Muscle layer of duodenum (tissue), 2 donors: ENCODE measurements at regions not wholly inside any gene's neighbourhood (a gene's known extent, or its start where the extent isn't known, plus 50 kb on each side); places are given as distances from the start of the nearest gene placed in this dataset.

Experiments used
- H3K27ac ChIP-seq: one replicate; pipeline ENCODE4 v1.7.0; 2013; ENCODE audit warnings: mild to moderate bottlenecking, low read length
- H3K27me3 ChIP-seq: one replicate; pipeline ENCODE4 v1.7.0; 2013; ENCODE audit warnings: low read depth, mild to moderate bottlenecking, control low read depth, low read length
- H3K36me3 ChIP-seq, 2 donors: one replicate each; pipeline ENCODE4 v1.7.0; 2013; ENCODE audit warnings: low read length in 2 of 2, control low read depth in 1 of 2, mild to moderate bottlenecking in 1 of 2; ENCODE audit not compliant: insufficient read depth in 2 of 2, control insufficient read depth in 1 of 2
- H3K4me1 ChIP-seq, 2 donors: one replicate each; pipeline ENCODE4 v1.7.0; 2013; ENCODE audit warnings: low read length in 2 of 2, mild to moderate bottlenecking in 2 of 2, control low read depth in 1 of 2, moderate library complexity in 1 of 2; ENCODE audit not compliant: insufficient read depth in 2 of 2, control insufficient read depth in 1 of 2
- H3K4me3 ChIP-seq, 2 donors: one replicate each; pipeline ENCODE4 v1.7.0; 2013; ENCODE audit warnings: low read length in 2 of 2, low read depth in 1 of 2, mild to moderate bottlenecking in 1 of 2
- H3K9me3 ChIP-seq, 2 donors: one replicate each; pipeline ENCODE4 v1.7.0; 2013; ENCODE audit warnings: low read length in 2 of 2, control low read depth in 1 of 2, mild to moderate bottlenecking in 1 of 2; ENCODE audit not compliant: control insufficient read depth in 1 of 2
- donor health status: healthy.

DNA sequence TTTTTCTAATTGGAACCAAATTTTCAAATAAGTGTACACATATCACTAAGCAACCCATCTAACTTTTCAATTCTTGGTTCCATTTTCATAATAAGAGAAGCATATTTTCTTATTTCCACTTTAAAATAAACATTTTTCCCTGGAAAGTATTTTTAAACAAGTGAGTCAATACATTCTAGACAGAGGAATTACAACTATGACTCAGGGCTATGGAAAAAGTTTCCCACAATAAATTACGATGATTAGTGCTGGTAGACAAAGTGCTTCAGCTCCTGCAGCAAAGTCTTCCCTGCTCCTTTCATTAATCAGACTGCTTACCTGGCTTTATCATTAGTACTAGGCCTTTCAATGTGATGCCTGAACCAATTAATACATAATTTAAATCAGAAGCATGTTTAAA is 322.5 kb downstream of the HACE1 start:
- no peak overlapping the region for H3K27ac ChIP-seq
- H3K4me3 ChIP-seq = no peak overlapping the region
- H3K36me3 ChIP-seq = no peaks in the 10 kb centered on the region
- no peaks in the 10 kb centered on the region for H3K9me3 ChIP-seq
- H3K27me3 ChIP-seq = no peaks in the 10 kb centered on the region
- peaks cover 0 to 4% of the 10 kb centered on the region in 2 donors for H3K4me1 ChIP-seq

DNA sequence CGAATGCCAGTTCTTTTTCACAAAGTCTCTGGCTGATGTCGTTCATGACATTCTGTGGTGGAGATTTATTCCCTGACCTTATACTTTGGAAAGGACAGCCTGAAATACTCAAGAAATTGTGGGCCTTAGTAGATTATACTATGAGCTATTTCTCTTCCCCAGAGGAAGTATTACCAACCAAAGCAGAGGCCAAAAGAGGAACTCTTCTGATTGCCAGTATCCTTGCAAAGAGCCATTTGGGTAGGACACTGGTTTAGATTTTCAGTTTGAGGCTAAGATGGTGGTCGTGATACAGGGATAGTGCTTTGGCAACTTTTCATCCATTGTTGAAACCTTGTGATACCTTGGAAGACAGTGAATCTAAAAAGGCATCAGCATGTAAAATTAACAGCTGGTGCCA is 327.3 kb downstream of the HACE1 start:
- Histone ChIP-seq H3K36me3 (no peaks in the 10 kb centered on the region), H3K4me3 (no peak overlapping the region), H3K4me1 (peaks cover 0 to 15% of the 10 kb centered on the region in 2 donors), H3K9me3 (no peaks in the 10 kb centered on the region), H3K27ac (no peak overlapping the region), H3K27me3 (no peaks in the 10 kb centered on the region)

DNA sequence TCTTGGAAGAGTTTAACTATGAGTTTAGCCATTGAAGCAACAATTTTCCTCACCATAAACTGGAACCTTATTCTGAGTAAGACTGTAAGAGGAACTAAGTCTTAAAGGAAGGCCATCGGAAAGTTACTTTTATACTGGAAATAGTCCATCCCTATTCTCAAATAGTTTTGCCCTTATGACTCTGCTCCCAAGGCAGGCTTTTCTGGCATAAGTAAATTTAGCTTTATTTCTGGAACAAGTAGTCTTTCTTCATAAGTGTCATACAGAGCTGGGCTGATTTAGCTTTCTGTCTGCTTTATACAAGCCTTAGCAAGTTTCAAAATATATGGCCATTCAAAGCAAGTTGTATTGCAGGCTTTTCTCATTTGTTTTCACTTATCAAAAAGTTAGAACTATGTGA is 328.1 kb downstream of the HACE1 start:
- Histone ChIP-seq H3K27me3 (no peaks in the 10 kb centered on the region), H3K4me3 (no peak overlapping the region), H3K27ac (no peak overlapping the region), H3K9me3 (no peaks in the 10 kb centered on the region), H3K36me3 (no peaks in the 10 kb centered on the region), H3K4me1 (peaks cover 0 to 18% of the 10 kb centered on the region in 2 donors)

DNA sequence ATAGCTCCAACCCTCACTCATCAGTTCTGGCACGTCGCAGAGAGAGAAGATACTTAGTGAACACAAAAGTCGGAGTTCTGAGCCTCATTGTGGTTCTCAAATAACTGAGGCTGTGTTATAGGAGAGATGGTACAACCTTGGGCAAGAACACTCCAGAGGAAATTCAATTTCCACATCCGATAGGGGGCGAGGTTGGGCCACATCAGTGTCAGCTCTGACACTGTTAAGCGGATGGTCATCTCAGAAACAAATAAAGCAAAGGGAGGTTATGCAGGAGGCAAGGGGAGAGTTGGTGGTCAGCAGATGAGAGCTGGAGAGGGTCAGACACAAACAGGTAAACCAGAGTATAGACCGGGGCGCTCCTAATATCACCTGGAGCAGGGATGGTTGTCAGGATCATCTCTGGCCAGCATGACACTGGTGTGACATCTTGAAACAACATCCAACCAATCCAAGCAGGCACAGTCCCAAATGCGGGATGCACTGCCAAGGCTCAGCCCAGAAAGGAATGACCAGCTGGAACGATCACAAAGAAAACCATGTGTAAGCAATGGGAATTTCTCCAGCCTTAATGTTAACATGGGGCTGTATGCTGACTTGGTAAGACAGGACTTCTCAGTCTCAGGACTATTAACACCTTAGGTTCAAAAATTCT is 331.8 kb downstream of the HACE1 start:
- Histone ChIP-seq H3K27ac (no peak overlapping the region), H3K9me3 (no peaks in the 10 kb centered on the region), H3K27me3 (no peaks in the 10 kb centered on the region), H3K4me1 (peaks cover 0 to 26% of the 10 kb centered on the region in 2 donors), H3K36me3 (no peaks in the 10 kb centered on the region), H3K4me3 (no peak overlapping the region)

DNA sequence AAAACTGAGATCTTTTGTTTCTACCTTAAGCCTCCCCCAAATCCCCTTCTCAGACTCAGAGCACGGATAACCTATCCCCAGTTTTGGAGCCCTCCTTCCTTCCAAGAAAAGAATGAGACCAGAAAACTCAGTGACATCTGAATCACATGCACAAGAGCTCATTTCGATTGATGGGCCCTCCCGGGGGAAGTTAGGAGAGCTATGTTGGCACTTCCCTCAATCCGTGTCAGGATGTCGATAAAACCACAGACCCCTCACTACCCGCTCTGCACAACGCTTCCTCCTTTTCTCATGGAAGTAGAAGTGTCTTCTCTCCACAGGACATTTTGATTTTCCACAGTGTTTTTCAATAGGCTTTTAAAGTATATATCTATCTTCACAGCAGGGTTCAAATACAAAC is 332.4 kb downstream of the HACE1 start:
- Histone ChIP-seq H3K9me3 (no peaks in the 10 kb centered on the region), H3K27ac (no peak overlapping the region)

DNA sequence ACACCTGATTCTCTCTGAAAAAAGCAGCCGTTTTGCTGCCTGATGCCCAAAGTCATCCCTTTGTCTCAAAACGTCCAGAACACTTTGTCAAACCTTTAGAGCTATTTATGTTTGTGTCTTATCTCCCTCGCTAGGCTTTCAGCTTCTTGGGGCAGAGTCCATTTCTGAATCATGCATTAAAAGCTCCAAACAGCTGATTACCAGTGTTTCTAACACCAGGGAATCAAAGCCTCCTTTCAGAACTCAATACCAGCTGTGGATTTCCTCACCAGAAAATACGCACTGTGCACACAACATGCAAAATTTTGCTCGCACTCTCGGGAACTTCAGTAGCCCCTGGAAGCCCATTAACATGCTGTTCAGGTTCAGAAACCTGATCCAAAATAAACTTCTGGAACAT is 333.3 kb downstream of the HACE1 start:
- no peaks in the 10 kb centered on the region for H3K36me3 ChIP-seq
- peak overlapping the region in 1 of 2 donors; percentile 56 for H3K4me3 ChIP-seq
- H3K27ac ChIP-seq = no peak overlapping the region
- H3K27me3 ChIP-seq = no peaks in the 10 kb centered on the region
- H3K9me3 ChIP-seq = no peaks in the 10 kb centered on the region
- peaks cover 0 to 16% of the 10 kb centered on the region in 2 donors for H3K4me1 ChIP-seq

More for the DNA sequence above, 332.4 kb downstream of the HACE1 start:
- H3K4me1 ChIP-seq = peaks cover 0 to 23% of the 10 kb centered on the region in 2 donors
- H3K27me3 ChIP-seq = no peaks in the 10 kb centered on the region
- H3K4me3 ChIP-seq = no peak overlapping the region
- no peaks in the 10 kb centered on the region for H3K36me3 ChIP-seq

DNA sequence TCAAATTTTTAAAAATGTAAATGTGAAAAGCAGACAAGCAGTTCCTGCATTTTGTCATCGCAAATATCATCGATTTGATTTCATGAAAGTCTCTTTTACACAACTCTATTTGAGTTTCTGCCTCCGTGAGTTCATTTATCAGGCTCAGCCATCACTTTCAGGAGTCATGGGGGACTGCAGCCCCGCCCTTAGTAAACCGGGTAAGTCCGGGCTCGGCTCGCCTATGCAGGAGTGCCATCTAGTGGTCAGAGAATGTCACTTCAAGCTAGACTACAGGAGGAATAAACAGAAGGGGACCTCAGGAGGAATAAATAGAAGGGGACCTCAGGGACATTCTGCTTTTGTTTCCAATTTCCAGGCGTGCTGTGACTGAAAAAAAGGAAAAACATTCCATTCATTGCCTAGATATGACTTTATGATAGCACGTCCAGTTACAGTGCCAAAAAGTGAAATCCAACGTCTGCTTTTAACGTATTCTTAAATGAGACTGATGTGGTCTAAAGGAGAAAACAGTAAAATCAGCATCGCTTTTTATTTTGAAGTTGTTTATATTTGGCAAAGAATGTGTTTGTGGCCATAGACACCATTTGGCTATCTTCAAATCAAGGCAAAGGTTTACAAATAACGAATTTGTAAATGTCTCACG is 333.9 kb downstream of the HACE1 start:
- Histone ChIP-seq H3K9me3 (no peaks in the 10 kb centered on the region), H3K4me3 (peak overlapping the region; percentile 38 to 56), H3K27ac (no peak overlapping the region), H3K4me1 (peaks cover 0 to 16% of the 10 kb centered on the region in 2 donors), H3K36me3 (no peaks in the 10 kb centered on the region), H3K27me3 (no peaks in the 10 kb centered on the region)

DNA sequence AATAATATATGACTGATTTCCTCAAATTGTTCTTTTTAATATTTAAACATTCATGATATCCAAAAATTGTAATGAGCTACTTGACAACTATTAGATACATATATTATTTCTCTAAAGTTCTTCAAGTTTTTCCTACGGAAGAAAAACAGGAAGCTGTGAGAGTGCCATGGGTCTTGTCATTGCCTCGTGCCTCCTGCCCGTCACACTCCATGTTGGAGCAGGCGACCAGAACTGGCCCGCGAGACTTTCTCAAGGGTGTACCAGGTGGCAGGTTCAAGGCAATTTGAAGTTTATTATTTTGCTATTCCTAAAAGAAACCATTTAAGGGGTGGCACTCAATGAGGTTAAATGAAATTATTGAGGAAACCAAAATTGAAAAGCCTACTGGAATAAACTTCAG is 337.2 kb downstream of the HACE1 start:
- no peaks in the 10 kb centered on the region for H3K36me3 ChIP-seq

DNA sequence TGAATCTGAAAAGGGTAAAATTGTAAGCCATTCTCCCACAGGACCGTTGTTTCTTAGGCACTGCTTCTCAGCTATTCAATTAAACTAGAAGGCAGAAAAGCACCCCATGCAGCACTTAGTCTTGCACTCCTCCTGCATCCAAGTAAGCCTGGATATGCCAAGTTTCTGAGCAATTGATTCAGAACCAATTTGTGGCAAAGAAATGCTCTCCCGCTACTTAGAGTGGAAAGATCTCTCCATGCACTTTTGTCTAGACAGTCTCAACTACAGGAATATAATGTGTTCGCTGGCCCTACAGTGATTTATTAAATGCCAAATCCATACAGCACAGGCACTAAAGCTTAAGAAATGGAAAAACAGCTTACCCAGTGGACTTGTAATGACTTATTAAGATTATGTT is 338.5 kb downstream of the HACE1 start:
- H3K4me3 ChIP-seq = no peak overlapping the region
- H3K36me3 ChIP-seq = no peaks in the 10 kb centered on the region
- no peaks in the 10 kb centered on the region for H3K9me3 ChIP-seq
- H3K4me1 ChIP-seq = peaks cover 0 to 4% of the 10 kb centered on the region in 2 donors
- H3K27me3 ChIP-seq = no peaks in the 10 kb centered on the region
- H3K27ac ChIP-seq = no peak overlapping the region

More for the DNA sequence above, 337.2 kb downstream of the HACE1 start:
- H3K9me3 ChIP-seq = no peaks in the 10 kb centered on the region
- peaks cover 0 to 12% of the 10 kb centered on the region in 2 donors for H3K4me1 ChIP-seq
- no peaks in the 10 kb centered on the region for H3K27me3 ChIP-seq
- H3K4me3 ChIP-seq = no peak overlapping the region
- H3K27ac ChIP-seq = no peak overlapping the region

DNA sequence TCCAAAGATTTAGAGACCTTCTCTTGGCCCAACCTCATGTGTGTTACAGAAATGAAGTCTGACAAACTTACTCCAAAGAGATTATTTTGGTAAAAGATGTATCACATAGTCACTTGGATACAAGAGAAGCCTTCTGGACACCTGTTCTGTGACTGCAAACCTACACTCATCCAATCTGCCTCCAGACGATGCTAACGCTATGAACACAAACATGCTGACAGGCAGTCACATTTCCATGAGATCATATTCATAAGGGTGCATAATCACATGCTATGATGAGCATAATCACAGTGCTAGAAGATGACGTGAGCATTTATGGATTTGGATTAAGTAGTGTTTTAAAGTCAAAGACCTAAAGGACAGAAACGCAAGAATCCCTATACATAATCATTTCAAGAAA is 340.2 kb downstream of the HACE1 start:
- Histone ChIP-seq H3K27me3 (no peaks in the 10 kb centered on the region), H3K36me3 (no peaks in the 10 kb centered on the region), H3K4me3 (no peak overlapping the region), H3K4me1 (no peaks in the 10 kb centered on the region), H3K27ac (no peak overlapping the region), H3K9me3 (no peaks in the 10 kb centered on the region)

DNA sequence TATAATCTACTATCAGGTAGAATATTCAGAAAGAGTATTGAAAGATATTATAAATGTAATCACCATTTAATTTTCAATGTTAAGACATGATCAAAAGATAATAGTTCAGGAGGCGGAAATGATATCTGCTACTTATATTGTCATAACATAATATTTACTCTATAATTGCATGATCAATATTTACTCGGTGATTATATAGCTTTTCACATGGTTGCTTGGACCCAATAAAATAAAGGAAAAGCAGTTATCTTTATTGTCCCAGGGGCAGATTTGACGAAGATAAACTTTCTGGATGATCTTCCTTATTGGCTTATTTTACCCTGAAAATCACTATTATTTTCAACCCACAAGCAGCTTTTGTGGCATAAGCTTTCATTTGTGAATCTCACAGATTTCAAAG is 350.4 kb downstream of the HACE1 start:
- H3K27ac ChIP-seq = no peak overlapping the region

DNA sequence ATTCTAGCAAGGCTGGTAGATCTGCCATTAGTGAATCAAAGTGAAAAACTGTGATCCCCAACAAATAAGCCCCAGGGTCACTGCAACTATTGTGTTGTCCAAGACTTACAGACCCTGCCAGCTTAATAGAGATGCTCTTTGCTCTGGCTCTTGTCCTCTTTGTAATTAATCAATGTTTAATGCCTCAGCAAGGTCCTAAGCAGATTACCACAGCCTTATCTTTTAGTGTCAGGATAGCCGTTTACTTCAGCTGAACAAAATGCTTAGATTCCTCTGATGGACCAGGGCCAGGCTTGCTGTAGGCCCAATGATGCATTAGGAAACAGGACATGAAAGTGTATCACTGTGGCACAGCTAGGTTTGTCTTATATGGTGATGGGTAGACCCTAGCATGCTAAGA is 353.3 kb downstream of the HACE1 start:
- H3K4me1 ChIP-seq = no peaks in the 10 kb centered on the region
- no peak overlapping the region for H3K4me3 ChIP-seq

More for the DNA sequence above, 350.4 kb downstream of the HACE1 start:
- Histone ChIP-seq H3K9me3 (no peaks in the 10 kb centered on the region), H3K4me1 (no peaks in the 10 kb centered on the region), H3K27me3 (no peaks in the 10 kb centered on the region), H3K36me3 (no peaks in the 10 kb centered on the region), H3K4me3 (no peak overlapping the region)

More for the DNA sequence above, 353.3 kb downstream of the HACE1 start:
- Histone ChIP-seq H3K9me3 (no peaks in the 10 kb centered on the region), H3K27ac (no peak overlapping the region), H3K36me3 (no peaks in the 10 kb centered on the region), H3K27me3 (no peaks in the 10 kb centered on the region)
